HG03066 (cell line): ENCODE measurements at regions not wholly inside any gene's neighbourhood (a gene's known extent, or its start where the extent isn't known, plus 50 kb on each side); places are given as distances from the start of the nearest gene placed in this dataset.

Experiments
- ATAC-seq: cut with Tn5 transposase; IDR thresholded peaks from one replicate; pipeline ENCODE4 v1.9.1; 2021; ENCODE audit warnings: low read depth; ENCODE audit not compliant: unreplicated experiment

DNA sequence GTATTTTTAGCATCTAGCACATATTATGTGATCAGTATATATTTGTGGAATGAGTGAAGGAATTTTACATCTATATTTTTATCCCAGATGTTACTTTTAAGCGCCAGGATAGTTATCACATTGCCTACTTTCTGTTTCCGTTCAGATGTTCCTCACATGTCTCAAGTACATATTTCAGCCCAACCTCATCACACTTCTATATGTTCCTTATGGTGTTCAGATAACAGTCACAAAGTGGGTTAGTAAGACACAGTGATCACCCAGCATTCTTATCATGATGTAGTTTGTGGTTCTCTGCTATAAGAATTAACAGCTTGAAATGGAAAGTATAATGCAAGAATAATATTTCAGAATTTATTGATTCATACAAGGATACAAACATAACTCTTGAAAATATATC is 170.0 kb upstream of the RASA1 start:
- ATAC-seq: no peak

GRCh38 chr5:87099291-87099839 is 168.3 kb upstream of the RASA1 start:
- ATAC-seq: no peak

DNA sequence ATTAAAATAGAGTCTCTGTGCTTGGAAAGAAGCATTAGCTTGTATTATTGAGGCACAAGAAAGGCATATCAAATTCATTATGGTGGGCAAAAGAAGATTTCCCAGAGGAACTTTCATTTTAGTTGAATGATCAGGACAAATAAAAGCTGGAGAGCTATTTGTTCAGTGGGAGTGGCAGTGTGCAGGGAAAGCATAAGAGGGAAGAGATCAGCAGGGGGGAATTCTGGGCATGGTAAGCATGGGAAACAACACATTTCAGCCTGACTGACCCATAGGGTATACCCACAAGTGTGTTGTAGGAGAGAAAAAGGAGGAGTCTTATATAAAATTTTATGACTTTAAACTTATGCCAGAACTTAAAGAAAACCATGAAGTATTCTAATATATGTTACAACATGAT is 167.7 kb upstream of the RASA1 start:
- no peak for ATAC-seq

GRCh38 chr5:87101321-87101720 is 166.4 kb upstream of the RASA1 start:
- ATAC-seq: no peak

GRCh38 chr5:87102841-87103240 is 164.8 kb upstream of the RASA1 start:
- no peak for ATAC-seq

GRCh38 chr5:87103616-87104287 is 163.9 kb upstream of the RASA1 start:
- peak; percentile 70 for ATAC-seq

DNA sequence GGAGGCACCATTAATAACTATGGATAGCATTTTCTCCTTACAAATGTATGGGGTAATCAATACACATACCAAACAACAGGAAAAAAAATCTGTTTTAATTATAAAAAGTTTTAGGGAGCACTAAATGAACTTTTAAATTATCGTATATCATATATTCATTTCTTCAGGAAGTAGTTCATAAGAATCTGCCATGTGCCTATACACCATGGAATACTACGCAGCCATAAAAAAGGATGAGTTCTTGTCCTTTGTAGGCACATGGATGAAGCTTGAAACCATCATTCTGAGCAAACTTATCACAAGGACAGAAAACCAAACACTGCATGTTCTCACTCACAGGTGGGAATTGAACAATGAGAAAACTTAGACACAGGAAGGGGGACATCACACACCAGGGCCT is 162.1 kb upstream of the RASA1 start:
- no peak for ATAC-seq

- no peak for ATAC-seq
Observed at GRCh38 chr5:87109746-87110145, 157.9 kb upstream of the RASA1 start.

GRCh38 chr5:87110721-87111120 is 157.0 kb upstream of the RASA1 start:
- no peak for ATAC-seq

DNA sequence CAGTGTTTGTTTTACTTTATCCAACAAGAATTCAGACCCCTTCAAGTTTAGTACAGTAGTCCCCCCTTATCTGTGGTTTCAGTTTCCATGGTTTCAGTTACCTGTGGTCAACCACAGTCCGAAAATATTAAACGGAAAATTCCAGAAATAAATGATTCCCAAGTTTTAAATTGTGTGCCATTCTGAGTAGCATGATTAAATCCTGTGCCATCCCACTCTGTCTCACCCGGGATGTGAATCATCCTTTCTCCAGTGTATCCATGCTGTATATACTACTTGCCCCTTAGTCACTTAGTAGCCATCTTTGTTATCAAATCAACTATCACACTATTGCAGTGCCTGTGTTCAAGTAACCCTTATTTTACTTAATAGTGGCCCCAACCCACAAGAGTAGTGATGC is 153.8 kb upstream of the RASA1 start:
- ATAC-seq: no peak

GRCh38 chr5:87114631-87115030 is 153.1 kb upstream of the RASA1 start:
- no peak for ATAC-seq

GRCh38 chr5:87115839-87116364 is 151.8 kb upstream of the RASA1 start:
- ATAC-seq: no peak

DNA sequence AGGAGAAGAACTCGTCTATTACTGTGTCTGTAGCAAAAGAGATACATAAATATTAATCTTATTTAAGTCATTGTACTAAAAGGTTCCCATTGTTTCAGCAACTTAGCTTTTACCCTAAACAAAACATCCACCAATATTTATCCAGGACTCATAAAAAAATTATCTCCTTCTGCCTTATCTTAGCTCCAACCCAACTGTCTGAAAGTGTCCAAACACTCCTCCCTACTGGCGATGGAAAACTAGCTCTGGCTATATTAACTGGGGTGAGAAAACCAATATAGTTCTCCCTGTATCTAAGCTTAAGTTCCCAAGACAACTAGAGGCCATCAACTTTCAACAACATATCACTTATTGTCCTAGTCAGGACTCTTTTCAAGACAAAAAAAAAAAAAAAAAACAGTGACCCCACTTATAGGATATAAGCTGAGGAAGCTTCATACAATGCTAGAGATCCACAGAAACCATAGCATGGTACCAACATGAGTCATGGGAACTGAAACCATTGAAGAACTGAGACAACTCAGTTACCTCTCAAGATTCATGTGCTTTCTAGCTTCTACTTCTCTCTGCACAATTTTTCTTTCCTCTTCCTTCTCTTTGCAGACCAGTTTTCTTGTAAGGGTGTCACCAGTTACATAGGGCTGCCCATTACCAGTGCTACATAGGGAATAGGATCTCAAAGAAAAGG is 150.7 kb upstream of the RASA1 start:
- peak; percentile 82 for ATAC-seq

GRCh38 chr5:87119588-87119987 is 148.1 kb upstream of the RASA1 start:
- ATAC-seq: no peak

- no peak for ATAC-seq
Observed at GRCh38 chr5:87120518-87121303, 147.0 kb upstream of the RASA1 start.

- ATAC-seq: peak; percentile 65
Observed at GRCh38 chr5:87121304-87122150, 146.2 kb upstream of the RASA1 start.

- no peak for ATAC-seq
Observed at GRCh38 chr5:87122151-87122977, 145.3 kb upstream of the RASA1 start.

- ATAC-seq: no peak
Observed at GRCh38 chr5:87125766-87126165, 141.9 kb upstream of the RASA1 start.

DNA sequence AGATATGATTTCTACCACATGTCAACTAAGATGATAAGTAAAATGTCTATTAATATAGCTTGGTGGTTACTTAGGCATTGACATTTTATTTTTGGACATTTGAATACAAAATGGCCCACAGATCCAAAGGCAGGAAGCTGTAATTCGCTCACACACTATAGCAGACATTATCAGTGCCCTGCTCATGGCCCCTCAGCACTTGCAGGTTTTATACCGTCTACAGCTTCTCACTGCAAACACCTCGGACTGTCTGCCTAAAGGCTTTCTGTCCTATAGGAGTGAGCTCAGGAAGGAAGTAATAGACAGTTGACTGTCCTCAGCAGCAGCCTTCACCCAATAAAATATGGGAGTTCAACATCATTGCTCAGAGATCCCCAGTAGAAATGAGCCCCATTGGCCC is 140.8 kb upstream of the RASA1 start:
- no peak for ATAC-seq
